HCT116 (cell line): ENCODE measurements at regions not wholly inside any gene's neighbourhood (a gene's known extent, or its start where the extent isn't known, plus 50 kb on each side); places are given as distances from the start of the nearest gene placed in this dataset.

Experiments
- ATAC-seq: fragments of 200-7000 bp; cut with Tn5 transposase; 2 replicates; pipeline ENCODE4 v1.9.1; 2020; ENCODE audit warnings: mild to moderate bottlenecking, moderate library complexity
- BruUV-seq: library from RNA; stranded (reverse); fragments of 400-500 nt; replicated peaks from 2 replicates; lab custom pipeline; 2021; lab: Mats Ljungman, UMichigan
- CTCF ChIA-PET: fragments of 300-600 bp; sonication (Branson Sonifier 250); formaldehyde crosslinking; loops from one replicate; lab custom pipeline; 2021; ENCODE audit warnings: antibody characterized with exemption; lab: Charles Lee
- POLR2A ChIA-PET: fragments of 300-600, 350-600 bp; sonication (Branson Sonifier 250); formaldehyde crosslinking; loops from one replicate; lab custom pipeline; 2021; ENCODE audit warnings: antibody characterized with exemption; lab: Charles Lee
- RAD21 ChIA-PET, 2 experiments: fragments of 300-600 bp; sonication (Branson Sonifier 250); formaldehyde crosslinking; loops; one replicate each; lab custom pipeline; 2023; ENCODE audit warnings: low total read pairs in 2 of 2; ENCODE audit not compliant: uncharacterized antibody in 2 of 2, unreplicated experiment in 2 of 2, low non-redundant PET in 1 of 2; lab: Charles Lee
- DNase-seq: peaks from one replicate; pipeline ENCODE4 v3.0.0-alpha.2; 2010; ENCODE audit warnings: low read depth, low spot score
- H2AFZ ChIP-seq: fragments of 200-600 bp; shearing (Covaris generic), sonication (generic); 2 replicates; pipeline ENCODE4 v1.6.1; 2017; ENCODE audit warnings: low read depth, mixed run types, mixed read lengths, antibody characterized with exemption, low read length; ENCODE audit not compliant: poor library complexity, severe bottlenecking
- H3K27ac ChIP-seq: 2 replicates; pipeline ENCODE4 v1.5.1; 2012; ENCODE audit warnings: low read depth, low read length
- H3K27me3 ChIP-seq: fragments of 200-600 bp; sonication (generic); 2 replicates; pipeline ENCODE4 v1.6.1; 2016; ENCODE audit warnings: mixed run types, low read length, mixed read lengths; ENCODE audit not compliant: insufficient read depth
- H3K36me3 ChIP-seq, 2 experiments: fragments of 200-500 bp in 1 of 2; fragments of 200-600 bp in 1 of 2; sonication (Bioruptor generic) in 1 of 2; sonication (generic) in 1 of 2; 2 replicates each; pipeline versions ENCODE4 v1.5.1 to v1.6.1; 2014 to 2016; ENCODE audit warnings: low read length in 2 of 2, inconsistent platforms in 1 of 2, mixed read lengths in 1 of 2, mixed run types in 1 of 2; ENCODE audit not compliant: insufficient read depth in 2 of 2, control insufficient read depth in 1 of 2
- H3K4me1 ChIP-seq, 2 experiments: fragments of 200-600 bp in 1 of 2; sonication (generic) in 1 of 2; 2 replicates each; pipeline versions ENCODE4 v1.5.1 to v1.6.1; 2012 to 2017; ENCODE audit warnings: low read length in 2 of 2, inconsistent platforms in 1 of 2, mild to moderate bottlenecking in 1 of 2, mixed read lengths in 1 of 2, mixed run types in 1 of 2, moderate library complexity in 1 of 2; ENCODE audit not compliant: insufficient read depth in 2 of 2, control insufficient read depth in 1 of 2
- H3K4me2 ChIP-seq: fragments of 200-600 bp; sonication (generic); 2 replicates; pipeline ENCODE4 v1.6.1; 2017; ENCODE audit warnings: mixed run types, low read length, mixed read lengths
- H3K4me3 ChIP-seq, 2 experiments: fragments of 200-600 bp in 1 of 2; sonication (generic) in 1 of 2; replicated peaks in 1 of 2; 2 replicates each; pipeline ENCODE4 v1.5.1; 2011 to 2016; ENCODE audit warnings: low read length in 2 of 2, control low read depth in 1 of 2, low read depth in 1 of 2, mild to moderate bottlenecking in 1 of 2, mixed read lengths in 1 of 2, mixed run types in 1 of 2
- H3K79me2 ChIP-seq: fragments of 200-600 bp; sonication (generic); 2 replicates; pipeline ENCODE4 v1.6.1; 2017; ENCODE audit warnings: mild to moderate bottlenecking, mixed run types, low read length, moderate library complexity, mixed read lengths; ENCODE audit not compliant: insufficient read depth
- H3K9ac ChIP-seq: fragments of 200-600 bp; sonication (generic); 2 replicates; pipeline ENCODE4 v1.6.1; 2016; ENCODE audit warnings: low read length, mixed read lengths
- H3K9me2 ChIP-seq: fragments of 200-600 bp; sonication (generic), shearing (Covaris generic); 2 replicates; pipeline ENCODE4 v1.6.1; 2017; ENCODE audit warnings: mixed run types, mild to moderate bottlenecking, moderate library complexity; ENCODE audit not compliant: insufficient read depth
- H3K9me3 ChIP-seq, 2 experiments: fragments of 200-500 bp in 1 of 2; fragments of 200-600 bp in 1 of 2; sonication (Bioruptor generic) in 1 of 2; sonication (generic) in 1 of 2; 2 replicates each; pipeline ENCODE4 v1.6.1; 2014 to 2017; ENCODE audit warnings: low read length in 2 of 2, mixed read lengths in 2 of 2, inconsistent platforms in 1 of 2, low read depth in 1 of 2, mild to moderate bottlenecking in 1 of 2, mixed run types in 1 of 2, moderate library complexity in 1 of 2; ENCODE audit not compliant: control insufficient read depth in 1 of 2, insufficient read depth in 1 of 2
- H4K20me1 ChIP-seq: fragments of 200-600 bp; sonication (generic), shearing (Covaris generic); 2 replicates; pipeline ENCODE4 v1.6.1; 2017; ENCODE audit warnings: mixed run types, mild to moderate bottlenecking, moderate library complexity; ENCODE audit not compliant: insufficient read depth
- CEBPB ChIP-seq: IDR thresholded peaks from 2 replicates; pipeline ENCODE4 v1.6.1; 2012; ENCODE audit warnings: low read depth
- ELF1 ChIP-seq: IDR thresholded peaks from 2 replicates; pipeline ENCODE4 v1.6.1; 2012; ENCODE audit warnings: low read depth, borderline replicate concordance
- JUND ChIP-seq: IDR thresholded peaks from 2 replicates; pipeline ENCODE4 v1.6.1; 2012
- POLR2A ChIP-seq: IDR thresholded peaks from 2 replicates; pipeline ENCODE4 v1.7.0; 2011; ENCODE audit warnings: borderline replicate concordance; ENCODE audit not compliant: insufficient read depth, insufficient read length; ENCODE audit errors: extremely low read depth
- intact Hi-C: fragments of 100-400 bp; cut with micrococcal nuclease; formaldehyde crosslinking; loops from 2 replicates; pipeline ENCODE4 v1.10.0; 2022
- TF ChIP-seq, protein P1 (sequence below): IDR thresholded peaks from 2 replicates; pipeline ENCODE4 v1.6.1; 2011; ENCODE audit warnings: mild to moderate bottlenecking, low read length, moderate library complexity; ENCODE audit not compliant: insufficient replicate concordance; ENCODE audit errors: extremely low read depth

- ATAC-seq (no peak), DNase-seq (no peak)
- H2AFZ ChIP-seq: no peak overlapping the region
- intact Hi-C loops: no loop called here
- H3K27me3 ChIP-seq: no peaks in the 10 kb centered on the region
- H3K9me3 ChIP-seq: no peaks in the 10 kb centered on the region
- CTCF ChIA-PET: interaction anchor here (0.6 kb wide), 1 partner anchor 762 kb away, joined by 3 read pairs; no protein-coding TSS in a partner anchor
- TF ChIP-seq, protein P1, sequence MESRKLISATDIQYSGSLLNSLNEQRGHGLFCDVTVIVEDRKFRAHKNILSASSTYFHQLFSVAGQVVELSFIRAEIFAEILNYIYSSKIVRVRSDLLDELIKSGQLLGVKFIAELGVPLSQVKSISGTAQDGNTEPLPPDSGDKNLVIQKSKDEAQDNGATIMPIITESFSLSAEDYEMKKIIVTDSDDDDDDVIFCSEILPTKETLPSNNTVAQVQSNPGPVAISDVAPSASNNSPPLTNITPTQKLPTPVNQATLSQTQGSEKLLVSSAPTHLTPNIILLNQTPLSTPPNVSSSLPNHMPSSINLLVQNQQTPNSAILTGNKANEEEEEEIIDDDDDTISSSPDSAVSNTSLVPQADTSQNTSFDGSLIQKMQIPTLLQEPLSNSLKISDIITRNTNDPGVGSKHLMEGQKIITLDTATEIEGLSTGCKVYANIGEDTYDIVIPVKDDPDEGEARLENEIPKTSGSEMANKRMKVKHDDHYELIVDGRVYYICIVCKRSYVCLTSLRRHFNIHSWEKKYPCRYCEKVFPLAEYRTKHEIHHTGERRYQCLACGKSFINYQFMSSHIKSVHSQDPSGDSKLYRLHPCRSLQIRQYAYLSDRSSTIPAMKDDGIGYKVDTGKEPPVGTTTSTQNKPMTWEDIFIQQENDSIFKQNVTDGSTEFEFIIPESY: no peak
- TF ChIP-seq, all 23 proteins: peak for 0
- no TSS peak for BruUV-seq
- no peaks in the 10 kb centered on the region for H3K36me3 ChIP-seq
- H4K20me1 ChIP-seq: no peaks in the 10 kb centered on the region
- H3K9me2 ChIP-seq: no peaks in the 10 kb centered on the region
- no peaks in the 10 kb centered on the region for H3K4me1 ChIP-seq
- no peak overlapping the region for H3K4me2 ChIP-seq
- no peaks in the 10 kb centered on the region for H3K79me2 ChIP-seq
- H3K4me3 ChIP-seq: no peak overlapping the region
- ChIA-PET POLR2A (no interaction called here), RAD21 (no interaction called here)
- no peak overlapping the region for H3K27ac ChIP-seq
- H3K9ac ChIP-seq: no peak overlapping the region
Measured at GRCh38 chr3:26011276-26011675, 221.4 kb downstream of the OXSM start.

- H3K27me3 ChIP-seq: no peaks in the 10 kb centered on the region
- no peak for ATAC-seq
- no peaks in the 10 kb centered on the region for H3K9me2 ChIP-seq
- no peaks in the 10 kb centered on the region for H4K20me1 ChIP-seq
- no peak for TF ChIP-seq ELF1
- no peak for TF ChIP-seq POLR2A
- no peak for TF ChIP-seq CEBPB
- no peak for TF ChIP-seq JUND
- TF ChIP-seq, all 23 proteins: peak for 0
- RAD21 ChIA-PET: no interaction called here
- no peak for DNase-seq
- POLR2A ChIA-PET: no interaction called here
- Histone ChIP-seq H3K9me3 (no peaks in the 10 kb centered on the region), H3K4me2 (no peak overlapping the region), H3K9ac (no peak overlapping the region), H3K4me3 (no peak overlapping the region), H3K27ac (no peak overlapping the region), H3K4me1 (no peaks in the 10 kb centered on the region), H3K79me2 (no peaks in the 10 kb centered on the region), H3K36me3 (no peaks in the 10 kb centered on the region), H2AFZ (no peak overlapping the region)
- BruUV-seq: no TSS peak
- CTCF ChIA-PET: no interaction called here
- intact Hi-C loops: no loop called here
Measured at GRCh38 chr3:26012241-26012745, 222.4 kb downstream of the OXSM start.
